H1 (cell line): ENCODE measurements at regions not wholly inside any gene's neighbourhood (a gene's known extent, or its start where the extent isn't known, plus 50 kb on each side); places are given as distances from the start of the nearest gene placed in this dataset.

Experiments
- BRCA1 ChIP-seq: IDR thresholded peaks from 2 replicates; pipeline ENCODE4 v1.6.1; 2012; ENCODE audit warnings: low read depth, low read length, improper control_type of control experiment
- CHD2 ChIP-seq: IDR thresholded peaks from 2 replicates; pipeline ENCODE4 v1.6.1; 2012; ENCODE audit warnings: low read length, improper control_type of control experiment
- CREB1 ChIP-seq: IDR thresholded peaks from 2 replicates; pipeline ENCODE4 v1.6.1; 2012; ENCODE audit warnings: inconsistent platforms
- CTCF ChIP-seq, 3 experiments: IDR thresholded peaks; 1 replicate in 2 of 3; 2 replicates in 1 of 3; pipeline versions ENCODE4 v1.5.1 to v1.6.1; 2011; ENCODE audit warnings: low read length in 3 of 3, mild to moderate bottlenecking in 3 of 3, inconsistent platforms in 2 of 3, low read depth in 1 of 3, moderate library complexity in 1 of 3; ENCODE audit not compliant: insufficient read depth in 1 of 3; ENCODE audit errors: control extremely low read depth in 1 of 3
- EP300 ChIP-seq, 2 experiments: IDR thresholded peaks; 1 replicate in 1 of 2; 2 replicates in 1 of 2; pipeline ENCODE4 v1.6.1; 2011 to 2012; ENCODE audit warnings: low read depth in 2 of 2, low read length in 2 of 2, mild to moderate bottlenecking in 2 of 2, borderline replicate concordance in 1 of 2, inconsistent platforms in 1 of 2, moderate library complexity in 1 of 2
- GABPA ChIP-seq: IDR thresholded peaks from 2 replicates; pipeline ENCODE4 v1.6.1; 2011; ENCODE audit warnings: mild to moderate bottlenecking, low read length, moderate library complexity, borderline replicate concordance; ENCODE audit not compliant: insufficient read depth
- MAFK ChIP-seq: IDR thresholded peaks from 2 replicates; pipeline ENCODE4 v1.6.1; 2012; ENCODE audit warnings: low read depth, mild to moderate bottlenecking, improper control_type of control experiment, low read length
- NRF1 ChIP-seq: IDR thresholded peaks from 2 replicates; pipeline ENCODE4 v1.6.1; 2011; ENCODE audit warnings: mild to moderate bottlenecking, low read depth, low read length, improper control_type of control experiment
- POLR2A ChIP-seq, 2 experiments: IDR thresholded peaks; 1 replicate in 1 of 2; 2 replicates in 1 of 2; pipeline ENCODE4 v1.6.1; 2011; ENCODE audit warnings: low read depth in 2 of 2, low read length in 2 of 2, mild to moderate bottlenecking in 2 of 2; ENCODE audit errors: control extremely low read depth in 1 of 2
- SP2 ChIP-seq: IDR thresholded peaks from 2 replicates; pipeline ENCODE4 v1.6.1; 2012; ENCODE audit warnings: mild to moderate bottlenecking, low read length, inconsistent platforms
- TAF1 ChIP-seq: IDR thresholded peaks from 2 replicates; pipeline ENCODE4 v1.6.1; 2011; ENCODE audit warnings: mild to moderate bottlenecking, low read depth, low read length
- ZNF274 ChIP-seq: IDR thresholded peaks from 2 replicates; pipeline ENCODE4 v1.7.0; 2012; ENCODE audit warnings: low read length, borderline replicate concordance; ENCODE audit errors: extremely low read depth
- TF ChIP-seq, protein P1 (sequence below): IDR thresholded peaks from 2 replicates; pipeline ENCODE4 v1.6.1; 2012; ENCODE audit warnings: inconsistent platforms

DNA sequence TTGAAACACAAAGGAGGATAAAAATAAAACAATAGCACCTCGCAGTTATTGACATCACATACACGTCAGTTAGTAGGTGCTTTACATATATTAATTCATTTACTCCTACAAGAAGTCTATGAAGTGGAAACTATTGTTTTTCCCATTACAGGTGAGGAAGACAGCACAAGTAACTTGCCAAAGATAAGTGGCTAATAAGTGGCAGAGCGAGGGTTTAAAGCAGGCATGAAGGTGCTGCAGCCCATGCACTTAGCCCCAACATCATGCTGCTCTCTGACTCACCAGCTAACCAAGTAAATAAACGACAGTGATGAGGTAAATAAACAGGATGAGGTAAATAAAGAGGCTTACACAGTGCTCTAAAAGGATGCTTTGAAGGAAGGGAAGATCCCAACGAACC is 498.6 kb upstream of the ZEB2 start:
- TF ChIP-seq CTCF (IDR thresholded peaks at IDR 0.05; ENCODE audit: control extremely low read depth in 1 of 3, insufficient read depth in 1 of 3, low read depth in 1 of 3, low read length in 3 of 3): no peak
- TF ChIP-seq NRF1: no peak
- TF ChIP-seq TAF1: no peak
- no peak for TF ChIP-seq GABPA
- no peak for TF ChIP-seq EP300 (IDR thresholded peaks at IDR 0.05; ENCODE audit: borderline replicate concordance in 1 of 2, low read depth in 2 of 2, low read length in 2 of 2)
- no peak for TF ChIP-seq BRCA1
- no peak for TF ChIP-seq CHD2
- TF ChIP-seq, protein P1, sequence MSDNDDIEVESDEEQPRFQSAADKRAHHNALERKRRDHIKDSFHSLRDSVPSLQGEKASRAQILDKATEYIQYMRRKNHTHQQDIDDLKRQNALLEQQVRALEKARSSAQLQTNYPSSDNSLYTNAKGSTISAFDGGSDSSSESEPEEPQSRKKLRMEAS: no peak
- TF ChIP-seq POLR2A (IDR thresholded peaks at IDR 0.05; ENCODE audit: control extremely low read depth in 1 of 2, low read depth in 2 of 2, low read length in 2 of 2): no peak
- TF ChIP-seq ZNF274: no peak
- no peak for TF ChIP-seq MAFK
- TF ChIP-seq CREB1: no peak
- TF ChIP-seq SP2: no peak
